Activated naive CD8-positive, alpha-beta T cell treated with anti-CD3 and anti-CD28 coated beads, Interleukin-2, amount 10 ng/mL, durations not matched to agents 7 days and 5 days (primary cell): ENCODE measurements at regions not wholly inside any gene's neighbourhood (a gene's known extent, or its start where the extent isn't known, plus 50 kb on each side); places are given as distances from the start of the nearest gene placed in this dataset.

Experiments
- ATAC-seq: fragments of 150-1000 bp; cut with Tn5 transposase; one replicate; pipeline ENCODE4 v1.10.0; 2021; ENCODE audit warnings: low read depth, moderate library complexity
- POLR2A ChIA-PET: fragments of 350-600 bp; sonication (Branson Sonifier 250); formaldehyde crosslinking; loops from one replicate; lab custom pipeline; 2021; ENCODE audit warnings: antibody characterized with exemption; lab: Charles Lee
- DNase-seq: peaks from one replicate; pipeline ENCODE4 v3.0.0; 2021
- H3K27ac Mint-ChIP-seq: one replicate; pipeline ENCODE4 v1.8.0; 2022; ENCODE audit warnings: mild to moderate bottlenecking, mixed read lengths
- H3K27me3 Mint-ChIP-seq: one replicate; pipeline ENCODE4 v1.8.0; 2022; ENCODE audit warnings: mild to moderate bottlenecking, moderate library complexity, mixed read lengths
- H3K36me3 Mint-ChIP-seq: one replicate; pipeline ENCODE4 v1.8.0; 2021; ENCODE audit warnings: mild to moderate bottlenecking, mixed read lengths
- H3K4me1 Mint-ChIP-seq: one replicate; pipeline ENCODE4 v1.8.0; 2021; ENCODE audit warnings: mixed read lengths
- H3K4me3 Mint-ChIP-seq: one replicate; pipeline ENCODE4 v1.8.0; 2022; ENCODE audit warnings: mild to moderate bottlenecking, moderate library complexity, mixed read lengths
- H3K9me3 Mint-ChIP-seq: one replicate; pipeline ENCODE4 v1.8.0; 2021; ENCODE audit warnings: mixed read lengths

- ATAC-seq: no peak
- POLR2A ChIA-PET: no interaction called here
- Mint-ChIP-seq H3K27ac (no peak overlapping the region), H3K9me3 (no peaks in the 10 kb centered on the region), H3K4me3 (no peak overlapping the region), H3K36me3 (no peaks in the 10 kb centered on the region), H3K4me1 (no peaks in the 10 kb centered on the region), H3K27me3 (no peaks in the 10 kb centered on the region)
- no peak for DNase-seq
These were observed 218.7 kb upstream of the PPARGC1A start for GRCh38 chr4:24108567-24108966.

DNA sequence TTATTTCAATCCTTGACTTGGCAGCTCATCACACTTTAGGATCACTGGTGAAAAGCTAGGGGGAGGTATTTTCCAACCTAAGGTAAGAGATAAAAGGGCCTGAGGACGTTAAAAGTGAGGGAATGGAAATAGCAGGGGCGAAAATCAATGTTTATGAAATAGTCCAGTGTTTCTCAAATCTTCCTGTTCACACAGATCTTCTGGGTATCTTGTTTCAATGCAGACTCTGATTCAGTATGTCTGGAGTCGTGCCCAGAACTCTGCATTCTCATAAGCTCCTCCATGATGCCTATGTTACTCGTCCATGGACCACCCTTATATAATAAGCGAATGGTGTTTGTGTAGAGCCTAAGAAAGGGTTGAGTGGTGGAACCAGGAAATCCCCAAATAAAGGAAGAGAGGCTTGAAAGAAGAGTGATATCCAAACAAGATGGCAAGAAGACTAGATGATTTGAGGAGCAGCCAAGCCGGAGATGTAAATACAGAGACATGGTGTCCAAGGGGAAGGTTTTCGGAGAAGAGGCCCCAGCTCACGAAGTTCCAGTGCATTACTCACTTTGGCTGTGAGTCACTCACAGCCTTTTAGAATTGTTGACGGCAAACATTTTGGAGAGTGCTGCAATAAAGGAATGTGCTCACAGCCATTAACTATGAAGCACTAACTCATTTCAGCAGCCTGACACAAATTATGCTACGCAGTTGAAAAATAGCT is 215.6 kb upstream of the PPARGC1A start:
- ATAC-seq: no peak

GRCh38 chr4:24104158-24104565 is 214.3 kb upstream of the PPARGC1A start:
- ATAC-seq: no peak
- POLR2A ChIA-PET: no interaction called here

More for the DNA sequence above, 215.6 kb upstream of the PPARGC1A start:
- Mint-ChIP-seq H3K4me3 (no peak overlapping the region), H3K4me1 (no peaks in the 10 kb centered on the region), H3K36me3 (no peaks in the 10 kb centered on the region), H3K27me3 (no peaks in the 10 kb centered on the region), H3K27ac (no peak overlapping the region), H3K9me3 (peaks cover 1% of the 10 kb centered on the region)
- POLR2A ChIA-PET: no interaction called here
- no peak for DNase-seq

GRCh38 chr4:24103434-24104157 is 213.7 kb upstream of the PPARGC1A start:
- POLR2A ChIA-PET: no interaction called here
- Mint-ChIP-seq H3K4me3 (no peak overlapping the region), H3K27ac (no peak overlapping the region), H3K9me3 (peaks cover 1% of the 10 kb centered on the region), H3K4me1 (no peaks in the 10 kb centered on the region), H3K27me3 (no peaks in the 10 kb centered on the region), H3K36me3 (no peaks in the 10 kb centered on the region)
- DNase-seq (no peak), ATAC-seq (no peak)

More at GRCh38 chr4:24104158-24104565, 214.3 kb upstream of the PPARGC1A start:
- Mint-ChIP-seq H3K36me3 (no peaks in the 10 kb centered on the region), H3K27me3 (no peaks in the 10 kb centered on the region), H3K4me3 (no peak overlapping the region), H3K27ac (no peak overlapping the region), H3K4me1 (no peaks in the 10 kb centered on the region), H3K9me3 (peaks cover 1% of the 10 kb centered on the region)
- DNase-seq: no peak

DNA sequence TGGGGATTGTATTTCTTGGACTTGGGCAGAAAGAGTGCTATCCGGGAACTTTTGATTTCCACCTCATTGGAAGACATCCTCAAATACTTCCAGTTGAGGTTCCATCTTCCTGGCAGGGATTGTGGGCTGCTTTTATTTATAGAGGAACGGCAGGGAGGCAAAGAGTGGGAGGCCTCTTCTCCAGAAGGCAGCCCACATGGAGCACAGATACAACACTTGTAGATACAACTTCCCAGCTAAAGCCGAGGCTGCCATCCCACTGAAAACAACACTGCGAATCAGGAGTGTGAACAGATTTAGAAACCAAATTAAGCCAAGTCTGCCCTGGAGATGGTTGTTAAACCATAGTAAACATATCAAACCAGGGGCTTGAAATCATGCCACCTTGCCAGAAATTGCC is 212.8 kb upstream of the PPARGC1A start:
- H3K4me1 Mint-ChIP-seq: no peaks in the 10 kb centered on the region
- no peaks in the 10 kb centered on the region for H3K36me3 Mint-ChIP-seq
- DNase-seq: no peak
- H3K27ac Mint-ChIP-seq: no peak overlapping the region
- POLR2A ChIA-PET: no interaction called here
- no peak overlapping the region for H3K4me3 Mint-ChIP-seq
- no peak for ATAC-seq
- H3K27me3 Mint-ChIP-seq: no peaks in the 10 kb centered on the region
- H3K9me3 Mint-ChIP-seq: peaks cover 1% of the 10 kb centered on the region

DNA sequence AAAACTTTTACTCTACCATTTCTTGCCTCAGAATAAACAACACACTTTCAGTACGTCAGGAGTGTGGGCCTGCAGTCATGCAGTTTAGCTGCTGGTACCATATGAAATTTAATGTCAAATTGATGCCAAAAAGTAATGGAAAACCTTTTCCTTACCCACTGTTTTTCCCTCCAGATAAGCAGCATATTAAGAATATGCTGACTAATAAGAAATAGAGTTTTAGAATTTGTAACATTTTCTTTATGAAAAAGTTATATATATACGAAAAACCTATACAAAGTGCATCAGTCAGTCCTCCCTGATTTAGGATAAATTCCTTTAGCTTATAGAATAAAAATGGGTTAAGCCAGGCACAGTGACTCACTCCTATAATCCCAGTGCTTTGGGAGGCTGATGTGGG is 206.8 kb upstream of the PPARGC1A start:
- peaks cover 3% of the 10 kb centered on the region for H3K9me3 Mint-ChIP-seq
- no peaks in the 10 kb centered on the region for H3K4me1 Mint-ChIP-seq
- DNase-seq (no peak), ATAC-seq (no peak)
- no peaks in the 10 kb centered on the region for H3K27me3 Mint-ChIP-seq
- H3K27ac Mint-ChIP-seq: no peak overlapping the region
- H3K4me3 Mint-ChIP-seq: no peak overlapping the region
- POLR2A ChIA-PET: no interaction called here
- H3K36me3 Mint-ChIP-seq: no peaks in the 10 kb centered on the region

GRCh38 chr4:24094726-24095125 is 204.9 kb upstream of the PPARGC1A start:
- Mint-ChIP-seq H3K36me3 (no peaks in the 10 kb centered on the region), H3K4me3 (no peak overlapping the region), H3K27me3 (no peaks in the 10 kb centered on the region), H3K4me1 (no peaks in the 10 kb centered on the region), H3K27ac (no peak overlapping the region), H3K9me3 (peaks cover 1% of the 10 kb centered on the region)
- ATAC-seq (no peak), DNase-seq (no peak)
- POLR2A ChIA-PET: interaction anchor here (0.7 kb wide), 1 partner anchor 800 kb away, joined by 3 read pairs; no protein-coding TSS in a partner anchor

GRCh38 chr4:24093446-24093845 is 203.6 kb upstream of the PPARGC1A start:
- no peaks in the 10 kb centered on the region for H3K27me3 Mint-ChIP-seq
- no peak overlapping the region for H3K27ac Mint-ChIP-seq
- POLR2A ChIA-PET: no interaction called here
- DNase-seq (no peak), ATAC-seq (no peak)
- H3K36me3 Mint-ChIP-seq: no peaks in the 10 kb centered on the region
- H3K9me3 Mint-ChIP-seq: peaks cover 1% of the 10 kb centered on the region
- H3K4me3 Mint-ChIP-seq: no peak overlapping the region
- H3K4me1 Mint-ChIP-seq: no peaks in the 10 kb centered on the region

GRCh38 chr4:24091639-24092233 is 201.9 kb upstream of the PPARGC1A start:
- no peaks in the 10 kb centered on the region for H3K27me3 Mint-ChIP-seq
- no peak for DNase-seq
- no peak for ATAC-seq
- POLR2A ChIA-PET: no interaction called here
- H3K4me1 Mint-ChIP-seq: no peaks in the 10 kb centered on the region
- H3K36me3 Mint-ChIP-seq: no peaks in the 10 kb centered on the region
- peaks cover 1% of the 10 kb centered on the region for H3K9me3 Mint-ChIP-seq
- no peak overlapping the region for H3K27ac Mint-ChIP-seq
- no peak overlapping the region for H3K4me3 Mint-ChIP-seq

DNA sequence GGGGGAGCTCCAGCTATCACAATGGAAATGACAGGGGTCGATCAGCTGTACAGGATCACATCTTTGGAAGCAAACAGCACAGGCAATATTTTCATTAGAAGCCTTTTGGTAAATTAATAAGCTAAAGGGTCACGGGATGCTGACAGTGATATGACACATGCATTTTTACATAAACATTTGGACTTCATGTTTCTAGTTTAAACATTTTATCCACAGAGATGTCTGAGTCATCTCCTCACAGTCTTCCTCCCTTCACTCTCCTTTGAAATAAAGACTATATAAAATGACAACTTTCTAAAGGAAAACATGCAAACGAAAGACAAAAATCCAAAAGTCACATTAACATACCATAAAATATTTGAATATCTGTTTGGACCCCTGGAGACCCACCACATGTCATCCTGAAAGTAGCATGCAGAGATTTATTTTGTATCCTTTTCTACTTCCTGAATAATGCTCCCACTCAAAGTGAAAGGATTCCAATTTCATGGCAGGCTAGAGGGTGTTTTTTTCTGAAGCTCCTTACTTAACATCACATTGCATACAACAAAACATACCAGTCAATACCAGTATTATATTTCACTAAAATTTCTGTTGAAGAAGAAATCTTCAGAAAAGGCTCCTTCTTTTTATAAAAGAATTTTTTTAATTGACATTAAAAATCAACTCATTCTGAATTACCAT is 200.1 kb upstream of the PPARGC1A start:
- no peaks in the 10 kb centered on the region for H3K36me3 Mint-ChIP-seq
- POLR2A ChIA-PET: no interaction called here
- DNase-seq: no peak
- H3K4me1 Mint-ChIP-seq: no peaks in the 10 kb centered on the region
- no peaks in the 10 kb centered on the region for H3K27me3 Mint-ChIP-seq
- no peak for ATAC-seq
- H3K9me3 Mint-ChIP-seq: peaks cover 1% of the 10 kb centered on the region
- H3K4me3 Mint-ChIP-seq: no peak overlapping the region
- H3K27ac Mint-ChIP-seq: no peak overlapping the region

GRCh38 chr4:24080871-24081270 is 191.0 kb upstream of the PPARGC1A start:
- no peak overlapping the region for H3K4me3 Mint-ChIP-seq
- DNase-seq (no peak), ATAC-seq (no peak)
- H3K27ac Mint-ChIP-seq: no peak overlapping the region
- no peaks in the 10 kb centered on the region for H3K27me3 Mint-ChIP-seq
- H3K9me3 Mint-ChIP-seq: peaks cover 2% of the 10 kb centered on the region
- no peaks in the 10 kb centered on the region for H3K4me1 Mint-ChIP-seq
- POLR2A ChIA-PET: no interaction called here
- H3K36me3 Mint-ChIP-seq: no peaks in the 10 kb centered on the region

GRCh38 chr4:24078347-24078962 is 188.6 kb upstream of the PPARGC1A start:
- no peaks in the 10 kb centered on the region for H3K36me3 Mint-ChIP-seq
- ATAC-seq: no peak
- peaks cover 2% of the 10 kb centered on the region for H3K9me3 Mint-ChIP-seq
- no peak overlapping the region for H3K27ac Mint-ChIP-seq
- no peaks in the 10 kb centered on the region for H3K4me1 Mint-ChIP-seq
- no peak for DNase-seq
- no peak overlapping the region for H3K4me3 Mint-ChIP-seq
- no peaks in the 10 kb centered on the region for H3K27me3 Mint-ChIP-seq
- POLR2A ChIA-PET: no interaction called here

DNA sequence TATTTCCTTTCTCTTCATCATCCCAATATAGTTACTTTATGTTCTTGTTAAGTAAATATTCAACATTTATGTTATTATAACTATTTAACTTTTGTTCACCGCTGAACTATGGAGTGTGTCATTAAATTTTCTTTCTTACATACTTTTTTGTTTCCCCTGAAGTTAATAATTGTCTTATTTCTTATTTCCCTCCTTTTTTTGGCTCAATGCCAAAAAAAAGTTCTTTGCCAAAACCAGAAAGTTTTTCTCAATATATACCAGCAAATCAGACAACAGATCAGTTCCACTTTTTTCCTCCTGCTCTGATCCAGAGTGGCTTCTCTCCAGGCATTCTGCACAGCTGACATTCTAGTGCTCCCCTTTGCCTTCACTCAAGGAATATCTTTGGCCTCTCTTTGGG is 187.0 kb upstream of the PPARGC1A start:
- H3K4me3 Mint-ChIP-seq: no peak overlapping the region
- DNase-seq (no peak), ATAC-seq (no peak)
- H3K4me1 Mint-ChIP-seq: no peaks in the 10 kb centered on the region
- H3K27me3 Mint-ChIP-seq: no peaks in the 10 kb centered on the region
- POLR2A ChIA-PET: no interaction called here
- H3K36me3 Mint-ChIP-seq: no peaks in the 10 kb centered on the region
- H3K27ac Mint-ChIP-seq: no peak overlapping the region
- peaks cover 2% of the 10 kb centered on the region for H3K9me3 Mint-ChIP-seq
